Stomach (tissue), 8 donors: ENCODE measurements at regions not wholly inside any gene's neighbourhood (a gene's known extent, or its start where the extent isn't known, plus 50 kb on each side); places are given as distances from the start of the nearest gene placed in this dataset.

Experiments used
- DNase-seq, 2 donors: peaks; one replicate each; pipeline versions ENCODE4 v3.0.0 to v3.0.0-alpha.2; 2013 to 2019
- H3K27ac ChIP-seq, 5 donors: fragments of 200-600 bp in 4 of 5; sonication (generic) in 4 of 5; one replicate each; pipeline ENCODE4 v1.5.1; 2013 to 2019; ENCODE audit warnings: mild to moderate bottlenecking in 1 of 5, moderate library complexity in 1 of 5
- H3K27me3 ChIP-seq, 3 donors: fragments of 200-600 bp; sonication (generic); one replicate each; pipeline ENCODE4 v1.5.1; 2017 to 2019; ENCODE audit warnings: mixed run types in 1 of 3
- H3K36me3 ChIP-seq, 4 donors: fragments of 200-600 bp; sonication (generic); 1 replicate in 3 of 4; 2 replicates in 1 of 4; pipeline ENCODE4 v1.5.1; 2016 to 2019
- H3K4me1 ChIP-seq, 4 donors: fragments of 200-600 bp; sonication (generic); one replicate each; pipeline ENCODE4 v1.5.1; 2016 to 2019
- H3K4me3 ChIP-seq, 4 donors: fragments of 200-600 bp; sonication (generic) in 3 of 4; one replicate each; pipeline ENCODE4 v1.5.1; 2016 to 2019; ENCODE audit warnings: mild to moderate bottlenecking in 1 of 4
- H3K9me3 ChIP-seq, 4 donors: fragments of 200-600 bp; sonication (generic); one replicate each; pipeline ENCODE4 v1.5.1; 2016 to 2019
- CTCF ChIP-seq, 7 experiments: fragments of 450-650 bp in 4 of 7; fragments of 200-600 bp in 3 of 7; sonication (generic) in 3 of 7; IDR thresholded peaks; one replicate each; pipeline ENCODE4 v1.5.1; 2016 to 2019; ENCODE audit warnings: antibody characterized with exemption in 7 of 7, control low read depth in 2 of 7, mild to moderate bottlenecking in 1 of 7
- EP300 ChIP-seq: sonication (generic); formaldehyde crosslinking; IDR thresholded peaks from one replicate; pipeline ENCODE4 v1.6.1; 2017; ENCODE audit warnings: antibody characterized with exemption
- POLR2A ChIP-seq, 4 donors: fragments of 450-650 bp; IDR thresholded peaks; one replicate each; pipeline ENCODE4 v1.6.1; 2016; ENCODE audit warnings: antibody characterized with exemption in 4 of 4, control low read depth in 2 of 4, mild to moderate bottlenecking in 1 of 4, moderate library complexity in 1 of 4
- POLR2AphosphoS5 ChIP-seq, 3 donors: sonication (generic); formaldehyde crosslinking; IDR thresholded peaks; one replicate each; pipeline ENCODE4 v1.6.1; 2016; ENCODE audit warnings: antibody characterized with exemption in 3 of 3
- WGBS, 5 donors: extraction: QIAGEN DNeasy Blood & Tissue Kit in 3 of 5; methylation state at CpG; one replicate each; pipeline versions ENCODE4 v1.1.5 to v1.1.7; 2013 to 2018; 5-methylcytosine and 5-hydroxymethylcytosine counted together
- intact Hi-C: fragments of 100-400 bp; cut with DNase I; formaldehyde crosslinking; loops from one replicate; pipeline ENCODE4 v1.15.1; 2023; ENCODE audit warnings: low total_unique reads
- donor health status: healthy with polysubstance abuse.
- donor health status: Bipolar disorder and iron deficiency.
- donor health status: healthy.

- Histone ChIP-seq H3K27me3 (no peaks in the 10 kb centered on the region), H3K4me3 (no peak overlapping the region), H3K27ac (no peak overlapping the region), H3K4me1 (no peaks in the 10 kb centered on the region), H3K36me3 (no peaks in the 10 kb centered on the region), H3K9me3 (no peaks in the 10 kb centered on the region)
- no peak for DNase-seq
- WGBS, 5 donors = 93 to 98% (median 95%) methylated on average over 4 of the region's 4 CpGs
- intact Hi-C loops = no loop called here
- TF ChIP-seq POLR2A (IDR thresholded peaks at IDR 0.05) (no peak), CTCF (IDR thresholded peaks at IDR 0.05) (no peak), POLR2AphosphoS5 (IDR thresholded peaks at IDR 0.05) (no peak), EP300 (no peak)
Observed at GRCh38 chr21:17731554-17731953, 87.6 kb downstream of the C21orf91 start.

DNA sequence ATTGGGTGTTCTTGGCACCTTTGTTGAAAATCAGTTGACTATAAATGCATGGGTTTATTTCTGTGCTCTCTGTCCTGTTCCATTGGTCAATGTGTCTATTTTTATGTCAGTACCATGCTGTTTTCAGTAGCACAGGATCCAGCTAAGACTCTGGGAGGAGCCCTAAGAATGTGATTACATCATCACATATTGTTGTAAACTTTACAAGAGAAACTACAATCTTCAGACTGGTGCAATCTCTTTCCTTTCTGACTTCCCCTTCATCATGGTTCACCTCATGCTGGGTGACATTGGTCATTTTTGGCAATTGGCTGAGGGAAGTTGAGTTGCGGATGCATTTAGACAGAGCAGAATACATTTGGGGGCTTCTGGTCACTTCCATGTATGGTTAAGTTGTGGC lies 88.4 kb downstream of the C21orf91 start:
- Histone ChIP-seq H3K9me3 (no peaks in the 10 kb centered on the region), H3K27ac (no peak overlapping the region), H3K27me3 (no peaks in the 10 kb centered on the region), H3K4me3 (no peak overlapping the region), H3K36me3 (no peaks in the 10 kb centered on the region), H3K4me1 (no peaks in the 10 kb centered on the region)
- intact Hi-C loops = no loop called here
- 76 to 90% (median 86%) methylated on average over 1 of the region's 1 CpG for WGBS, 5 donors
- TF ChIP-seq EP300 (no peak), CTCF (IDR thresholded peaks at IDR 0.05) (no peak), POLR2A (IDR thresholded peaks at IDR 0.05) (no peak), POLR2AphosphoS5 (IDR thresholded peaks at IDR 0.05) (no peak)
- DNase-seq = no peak

GRCh38 chr21:17729455-17729854 lies 89.7 kb downstream of the C21orf91 start:
- TF ChIP-seq POLR2A (IDR thresholded peaks at IDR 0.05) (no peak), POLR2AphosphoS5 (IDR thresholded peaks at IDR 0.05) (no peak), EP300 (no peak), CTCF (IDR thresholded peaks at IDR 0.05) (no peak)
- intact Hi-C loops = no loop called here
- WGBS, 5 donors = 70 to 87% (median 77%) methylated on average over 2 of the region's 2 CpGs

GRCh38 chr21:17727361-17727760 lies 91.8 kb downstream of the C21orf91 start:
- no peak overlapping the region for H3K27ac ChIP-seq
- no peaks in the 10 kb centered on the region for H3K4me1 ChIP-seq
- DNase-seq = no peak
- WGBS, 5 donors = 60 to 91% (median 76%) methylated on average over 6 of the region's 6 CpGs
- TF ChIP-seq POLR2A (IDR thresholded peaks at IDR 0.05) (no peak), EP300 (no peak), CTCF (IDR thresholded peaks at IDR 0.05) (no peak), POLR2AphosphoS5 (IDR thresholded peaks at IDR 0.05) (no peak)
- no peak overlapping the region for H3K4me3 ChIP-seq
- intact Hi-C loops = no loop called here
- no peaks in the 10 kb centered on the region for H3K9me3 ChIP-seq
- H3K27me3 ChIP-seq = no peaks in the 10 kb centered on the region
- no peaks in the 10 kb centered on the region for H3K36me3 ChIP-seq

More at GRCh38 chr21:17729455-17729854, 89.7 kb downstream of the C21orf91 start:
- DNase-seq = no peak
- H3K27me3 ChIP-seq = no peaks in the 10 kb centered on the region
- no peak overlapping the region for H3K4me3 ChIP-seq
- H3K36me3 ChIP-seq = no peaks in the 10 kb centered on the region
- no peaks in the 10 kb centered on the region for H3K4me1 ChIP-seq
- H3K9me3 ChIP-seq = no peaks in the 10 kb centered on the region
- H3K27ac ChIP-seq = no peak overlapping the region
